ENCODE measurements at regions not wholly inside any gene's neighbourhood (a gene's known extent, or its start where the extent isn't known, plus 50 kb on each side); places are given as distances from the start of the nearest gene placed in this dataset.

GRCh38 chr2:163463411-163463810 lies 272.4 kb downstream of the FIGN start:
- H3K9ac ChIP-seq (ENCODE audit: low read length): no peak overlapping the region
- H3K4me1 Mint-ChIP-seq: peaks cover 1% of the 10 kb centered on the region
- POLR2A ChIA-PET: no interaction called here
- ATAC-seq (ENCODE audit: low read depth) (no peak), DNase-seq (no peak)
- intact Hi-C loops (cut with micrococcal nuclease): no loop called here
- H3K79me2 ChIP-seq (ENCODE audit: control insufficient read depth, insufficient read depth, low read length): no peaks in the 10 kb centered on the region
- 100% methylated on average over 2 of the region's 3 CpGs for WGBS (ENCODE audit: insufficient coverage)
- H3K4me3 Mint-ChIP-seq: no peak overlapping the region
- TF ChIP-seq EZH2 (IDR thresholded peaks at IDR 0.05; ENCODE audit: borderline replicate concordance, insufficient read depth, low read depth, low read length, poor library complexity, severe bottlenecking): no peak
- TF ChIP-seq, protein P1, sequence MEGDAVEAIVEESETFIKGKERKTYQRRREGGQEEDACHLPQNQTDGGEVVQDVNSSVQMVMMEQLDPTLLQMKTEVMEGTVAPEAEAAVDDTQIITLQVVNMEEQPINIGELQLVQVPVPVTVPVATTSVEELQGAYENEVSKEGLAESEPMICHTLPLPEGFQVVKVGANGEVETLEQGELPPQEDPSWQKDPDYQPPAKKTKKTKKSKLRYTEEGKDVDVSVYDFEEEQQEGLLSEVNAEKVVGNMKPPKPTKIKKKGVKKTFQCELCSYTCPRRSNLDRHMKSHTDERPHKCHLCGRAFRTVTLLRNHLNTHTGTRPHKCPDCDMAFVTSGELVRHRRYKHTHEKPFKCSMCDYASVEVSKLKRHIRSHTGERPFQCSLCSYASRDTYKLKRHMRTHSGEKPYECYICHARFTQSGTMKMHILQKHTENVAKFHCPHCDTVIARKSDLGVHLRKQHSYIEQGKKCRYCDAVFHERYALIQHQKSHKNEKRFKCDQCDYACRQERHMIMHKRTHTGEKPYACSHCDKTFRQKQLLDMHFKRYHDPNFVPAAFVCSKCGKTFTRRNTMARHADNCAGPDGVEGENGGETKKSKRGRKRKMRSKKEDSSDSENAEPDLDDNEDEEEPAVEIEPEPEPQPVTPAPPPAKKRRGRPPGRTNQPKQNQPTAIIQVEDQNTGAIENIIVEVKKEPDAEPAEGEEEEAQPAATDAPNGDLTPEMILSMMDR (IDR thresholded peaks at IDR 0.05): no peak
- H4K20me1 ChIP-seq (ENCODE audit: control insufficient read depth, insufficient read depth, low read length, poor library complexity, severe bottlenecking): no peaks in the 10 kb centered on the region
- no peak overlapping the region for H2AFZ ChIP-seq (ENCODE audit: insufficient read depth, low read depth, low read length, poor library complexity, severe bottlenecking)
- CTCF ChIA-PET: no interaction called here
- H3K9me3 Mint-ChIP-seq (ENCODE audit: insufficient read depth): no peaks in the 10 kb centered on the region
- H3K4me3 ChIP-seq (ENCODE audit: control extremely low read depth in 1 of 5, extremely low read depth in 1 of 5, insufficient read depth in 1 of 5, low read depth in 2 of 5, low read length in 4 of 5): no peak overlapping the region
- H3K36me3 ChIP-seq (replicated peaks in 1 of 2; ENCODE audit: control extremely low read depth in 1 of 2, control insufficient read depth in 1 of 2, extremely low read depth in 1 of 2, insufficient read depth in 2 of 2, low read length in 1 of 2): no peaks in the 10 kb centered on the region
- H3K27ac ChIP-seq (ENCODE audit: low read length in 2 of 2): no peak overlapping the region
- H3K27ac Mint-ChIP-seq: no peak overlapping the region
- peaks cover 18% of the 10 kb centered on the region for H3K27me3 Mint-ChIP-seq
- no peak overlapping the region for H3K4me2 ChIP-seq (replicated peaks; ENCODE audit: low read depth, low read length, poor library complexity, severe bottlenecking)
- no peaks in the 10 kb centered on the region for H3K9me3 ChIP-seq (ENCODE audit: control extremely low read depth in 1 of 3, control insufficient read depth in 2 of 3, insufficient read depth in 1 of 3, low read length in 2 of 3)
- H3K27me3 ChIP-seq (replicated peaks in 1 of 4; ENCODE audit: control extremely low read depth in 1 of 4, control insufficient read depth in 3 of 4, insufficient read depth in 4 of 4, low read length in 3 of 4): no peaks in the 10 kb centered on the region
- no peaks in the 10 kb centered on the region for H3K4me1 ChIP-seq (ENCODE audit: control insufficient read depth in 2 of 2, insufficient read depth in 2 of 2, low read length in 2 of 2)

GRCh38 chr2:163462993-163463392 lies 272.8 kb downstream of the FIGN start:
- H3K27me3 Mint-ChIP-seq: peaks cover 18% of the 10 kb centered on the region
- TF ChIP-seq EZH2 (IDR thresholded peaks at IDR 0.05; ENCODE audit: borderline replicate concordance, insufficient read depth, low read depth, low read length, poor library complexity, severe bottlenecking): no peak
- TF ChIP-seq, protein P1 (IDR thresholded peaks at IDR 0.05): no peak
- intact Hi-C loops (cut with micrococcal nuclease): no loop called here
- no peaks in the 10 kb centered on the region for H3K27me3 ChIP-seq (replicated peaks in 1 of 4; ENCODE audit: control extremely low read depth in 1 of 4, control insufficient read depth in 3 of 4, insufficient read depth in 4 of 4, low read length in 3 of 4)
- no peak overlapping the region for H3K4me3 ChIP-seq (ENCODE audit: control extremely low read depth in 1 of 5, extremely low read depth in 1 of 5, insufficient read depth in 1 of 5, low read depth in 2 of 5, low read length in 4 of 5)
- H3K79me2 ChIP-seq (ENCODE audit: control insufficient read depth, insufficient read depth, low read length): no peaks in the 10 kb centered on the region
- H4K20me1 ChIP-seq (ENCODE audit: control insufficient read depth, insufficient read depth, low read length, poor library complexity, severe bottlenecking): no peaks in the 10 kb centered on the region
- ChIA-PET POLR2A (no interaction called here), CTCF (no interaction called here)
- DNase-seq (no peak), ATAC-seq (ENCODE audit: low read depth) (no peak)
- no peak overlapping the region for H2AFZ ChIP-seq (ENCODE audit: insufficient read depth, low read depth, low read length, poor library complexity, severe bottlenecking)
- H3K4me1 ChIP-seq (ENCODE audit: control insufficient read depth in 2 of 2, insufficient read depth in 2 of 2, low read length in 2 of 2): no peaks in the 10 kb centered on the region
- no peaks in the 10 kb centered on the region for H3K9me3 Mint-ChIP-seq (ENCODE audit: insufficient read depth)
- H3K27ac Mint-ChIP-seq: no peak overlapping the region
- H3K27ac ChIP-seq (ENCODE audit: low read length in 2 of 2): no peak overlapping the region
- peaks cover 1% of the 10 kb centered on the region for H3K4me1 Mint-ChIP-seq
- H3K9me3 ChIP-seq (ENCODE audit: control extremely low read depth in 1 of 3, control insufficient read depth in 2 of 3, insufficient read depth in 1 of 3, low read length in 2 of 3): no peaks in the 10 kb centered on the region
- H3K36me3 ChIP-seq (replicated peaks in 1 of 2; ENCODE audit: control extremely low read depth in 1 of 2, control insufficient read depth in 1 of 2, extremely low read depth in 1 of 2, insufficient read depth in 2 of 2, low read length in 1 of 2): no peaks in the 10 kb centered on the region
- 90% methylated on average over 5 of the region's 5 CpGs for WGBS (ENCODE audit: insufficient coverage)
- H3K4me3 Mint-ChIP-seq: no peak overlapping the region
- no peak overlapping the region for H3K9ac ChIP-seq (ENCODE audit: low read length)
- no peak overlapping the region for H3K4me2 ChIP-seq (replicated peaks; ENCODE audit: low read depth, low read length, poor library complexity, severe bottlenecking)
